Panc1 (cell line): ENCODE measurements at regions not wholly inside any gene's neighbourhood (a gene's known extent, or its start where the extent isn't known, plus 50 kb on each side); places are given as distances from the start of the nearest gene placed in this dataset.

Source experiments
- ATAC-seq: fragments of 200-7000 bp; cut with Tn5 transposase; 2 replicates; pipeline ENCODE4 v1.9.1; 2020; ENCODE audit warnings: mild to moderate bottlenecking, moderate library complexity
- BruUV-seq: library from RNA; stranded (reverse); fragments of 400-500 nt; replicated peaks from 2 replicates; lab custom pipeline; 2021; lab: Mats Ljungman, UMichigan
- CTCF ChIA-PET: fragments of 300-600 bp; sonication (Branson Sonifier 250); formaldehyde crosslinking; loops from one replicate; lab custom pipeline; 2022; ENCODE audit warnings: antibody characterized with exemption; lab: Charles Lee
- POLR2A ChIA-PET: fragments of 300-600 bp; sonication (Branson Sonifier 250); formaldehyde crosslinking; loops from one replicate; lab custom pipeline; 2022; ENCODE audit warnings: antibody characterized with exemption; lab: Charles Lee
- DNase-seq: peaks from one replicate; pipeline ENCODE4 v3.0.0-alpha.2; 2010; ENCODE audit warnings: low read depth, low spot score
- H3K27ac ChIP-seq: 2 replicates; pipeline ENCODE4 v1.5.1; 2011; ENCODE audit warnings: mild to moderate bottlenecking, low read length, inconsistent platforms
- H3K27me3 ChIP-seq: fragments of 200-500 bp; sonication (Bioruptor generic); 2 replicates; pipeline ENCODE4 v1.6.0; 2014; ENCODE audit warnings: low read length, inconsistent platforms; ENCODE audit not compliant: control insufficient read depth, insufficient read depth
- H3K36me3 ChIP-seq: fragments of 200-500 bp; sonication (Bioruptor generic); 2 replicates; pipeline ENCODE4 v1.5.1; 2014; ENCODE audit warnings: inconsistent platforms, mild to moderate bottlenecking, low read length, moderate library complexity; ENCODE audit not compliant: control insufficient read depth, insufficient read depth
- H3K4me1 ChIP-seq: 2 replicates; pipeline ENCODE4 v1.5.1; 2011; ENCODE audit warnings: inconsistent platforms, mild to moderate bottlenecking, low read length, moderate library complexity; ENCODE audit not compliant: control insufficient read depth, insufficient read depth
- H3K4me3 ChIP-seq, 2 experiments: 2 replicates each; pipeline ENCODE4 v1.5.1; 2011 to 2012; ENCODE audit warnings: low read depth in 2 of 2, low read length in 2 of 2, mild to moderate bottlenecking in 2 of 2, inconsistent platforms in 1 of 2, moderate library complexity in 1 of 2
- H3K9me3 ChIP-seq: fragments of 200-500 bp; sonication (Bioruptor generic); 2 replicates; pipeline ENCODE4 v1.5.1; 2014; ENCODE audit warnings: low read depth, mild to moderate bottlenecking, inconsistent platforms, low read length, moderate library complexity; ENCODE audit not compliant: control insufficient read depth, insufficient read depth
- CTCF ChIP-seq: fragments of 450-650 bp; IDR thresholded peaks from 2 replicates; pipeline ENCODE4 v1.5.1; 2017; ENCODE audit warnings: mild to moderate bottlenecking
- POLR2AphosphoS5 ChIP-seq: IDR thresholded peaks from 2 replicates; pipeline ENCODE4 v1.6.1; 2012; ENCODE audit warnings: mild to moderate bottlenecking, low read depth, low read length, moderate library complexity
- REST ChIP-seq, 2 experiments: IDR thresholded peaks; 2 replicates each; pipeline ENCODE4 v1.6.1; 2011 to 2012; ENCODE audit warnings: low read depth in 2 of 2, control low read depth in 1 of 2, low read length in 1 of 2, mild to moderate bottlenecking in 1 of 2, moderate library complexity in 1 of 2; ENCODE audit not compliant: insufficient read depth in 1 of 2
- SIN3A ChIP-seq: IDR thresholded peaks from 2 replicates; pipeline ENCODE4 v1.6.1; 2012; ENCODE audit warnings: low read depth, mild to moderate bottlenecking, low read length, moderate library complexity, borderline replicate concordance; ENCODE audit not compliant: insufficient read depth
- TCF7L2 ChIP-seq: IDR thresholded peaks from 2 replicates; pipeline ENCODE4 v1.6.1; 2011; ENCODE audit warnings: mild to moderate bottlenecking, low read depth, low read length, inconsistent platforms
- in situ Hi-C: cut with HindIII; loops from 2 replicates; pipeline ENCODE4 v1.10.0; 2016; ENCODE audit warnings: low sequenced_read_pairs, low pct_unique_long_range_greater_than_20kb
- intact Hi-C: fragments of 100-400 bp; cut with micrococcal nuclease; formaldehyde crosslinking; loops from one replicate; pipeline ENCODE4 v1.10.0; 2022; ENCODE audit not compliant: unreplicated experiment

GRCh38 chrX:43500996-43501694 lies 155.0 kb upstream of the MAOA start:
- TF ChIP-seq TCF7L2, result no peak
- intact Hi-C loops, result no loop called here
- Histone ChIP-seq H3K4me3 (no peak overlapping the region), H3K36me3 (no peaks in the 10 kb centered on the region), H3K27ac (no peak overlapping the region), H3K4me1 (no peaks in the 10 kb centered on the region), H3K27me3 (no peaks in the 10 kb centered on the region), H3K9me3 (no peaks in the 10 kb centered on the region)
- CTCF ChIA-PET, result no interaction called here
- no peak for DNase-seq
- in situ Hi-C loops, result no loop called here
- no peak for ATAC-seq
- BruUV-seq, result no TSS peak
- POLR2A ChIA-PET, result no interaction called here

- intact Hi-C loops (no loop called here), in situ Hi-C loops (no loop called here)
- Histone ChIP-seq H3K4me3 (no peak overlapping the region), H3K9me3 (no peaks in the 10 kb centered on the region), H3K4me1 (no peaks in the 10 kb centered on the region), H3K27me3 (no peaks in the 10 kb centered on the region), H3K27ac (no peak overlapping the region), H3K36me3 (no peaks in the 10 kb centered on the region)
- CTCF ChIA-PET, result no interaction called here
- no TSS peak for BruUV-seq
- ATAC-seq, result no peak
- POLR2A ChIA-PET, result no interaction called here
- TF ChIP-seq CTCF (no peak), TCF7L2 (no peak), POLR2AphosphoS5 (no peak), REST (IDR thresholded peaks at IDR 0.05; ENCODE audit: insufficient read depth in 1 of 2, low read depth in 2 of 2, low read length in 1 of 2) (no peak), SIN3A (no peak)
- DNase-seq, result no peak
These were observed 151.7 kb upstream of the MAOA start for GRCh38 chrX:43504394-43504793.

DNA sequence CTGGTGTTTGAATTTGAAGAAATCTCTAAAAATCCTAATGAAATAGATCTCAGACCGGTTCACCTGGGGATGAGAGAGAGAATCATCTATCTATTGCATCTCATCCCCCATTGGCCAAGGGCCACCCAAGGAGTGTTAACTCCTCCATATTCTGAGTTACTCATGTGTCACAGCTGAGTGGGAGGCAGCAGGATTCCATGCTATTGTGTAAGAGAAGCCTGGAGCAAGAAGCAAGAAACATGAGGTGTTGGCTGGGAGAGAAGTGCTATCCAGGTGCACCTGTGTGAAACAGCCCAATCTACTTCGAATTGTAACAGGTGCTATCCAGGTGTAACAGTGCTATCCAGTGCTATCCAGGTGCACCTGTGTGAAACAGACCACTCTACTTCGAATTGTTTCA lies 150.3 kb upstream of the MAOA start:
- no peak overlapping the region for H3K27ac ChIP-seq
- no peaks in the 10 kb centered on the region for H3K27me3 ChIP-seq
- intact Hi-C loops (no loop called here), in situ Hi-C loops (no loop called here)
- H3K4me1 ChIP-seq, result no peaks in the 10 kb centered on the region
- no peak for DNase-seq
- ChIA-PET POLR2A (no interaction called here), CTCF (no interaction called here)
- ATAC-seq, result no peak
- no peaks in the 10 kb centered on the region for H3K36me3 ChIP-seq
- H3K4me3 ChIP-seq, result no peak overlapping the region
- no TSS peak for BruUV-seq
- H3K9me3 ChIP-seq, result no peaks in the 10 kb centered on the region
- TF ChIP-seq REST (IDR thresholded peaks at IDR 0.05; ENCODE audit: insufficient read depth in 1 of 2, low read depth in 2 of 2, low read length in 1 of 2) (no peak), CTCF (no peak), TCF7L2 (no peak), POLR2AphosphoS5 (no peak), SIN3A (no peak)
